Loucy (cell line): ENCODE measurements at regions not wholly inside any gene's neighbourhood (a gene's known extent, or its start where the extent isn't known, plus 50 kb on each side); places are given as distances from the start of the nearest gene placed in this dataset.

Experiments used
- CTCF ChIP-seq: fragments of 200-600 bp; sonication (generic); conservative IDR thresholded peaks from 2 replicates; pipeline ENCODE4 v1.5.1; 2014; ENCODE audit warnings: mild to moderate bottlenecking, antibody characterized with exemption, low read length
- EZH2phosphoT487 ChIP-seq: fragments of 200-600 bp; IDR thresholded peaks from 2 replicates; pipeline ENCODE4 v1.6.1; 2018; ENCODE audit warnings: antibody characterized with exemption, mild to moderate bottlenecking, moderate library complexity, borderline replicate concordance

DNA sequence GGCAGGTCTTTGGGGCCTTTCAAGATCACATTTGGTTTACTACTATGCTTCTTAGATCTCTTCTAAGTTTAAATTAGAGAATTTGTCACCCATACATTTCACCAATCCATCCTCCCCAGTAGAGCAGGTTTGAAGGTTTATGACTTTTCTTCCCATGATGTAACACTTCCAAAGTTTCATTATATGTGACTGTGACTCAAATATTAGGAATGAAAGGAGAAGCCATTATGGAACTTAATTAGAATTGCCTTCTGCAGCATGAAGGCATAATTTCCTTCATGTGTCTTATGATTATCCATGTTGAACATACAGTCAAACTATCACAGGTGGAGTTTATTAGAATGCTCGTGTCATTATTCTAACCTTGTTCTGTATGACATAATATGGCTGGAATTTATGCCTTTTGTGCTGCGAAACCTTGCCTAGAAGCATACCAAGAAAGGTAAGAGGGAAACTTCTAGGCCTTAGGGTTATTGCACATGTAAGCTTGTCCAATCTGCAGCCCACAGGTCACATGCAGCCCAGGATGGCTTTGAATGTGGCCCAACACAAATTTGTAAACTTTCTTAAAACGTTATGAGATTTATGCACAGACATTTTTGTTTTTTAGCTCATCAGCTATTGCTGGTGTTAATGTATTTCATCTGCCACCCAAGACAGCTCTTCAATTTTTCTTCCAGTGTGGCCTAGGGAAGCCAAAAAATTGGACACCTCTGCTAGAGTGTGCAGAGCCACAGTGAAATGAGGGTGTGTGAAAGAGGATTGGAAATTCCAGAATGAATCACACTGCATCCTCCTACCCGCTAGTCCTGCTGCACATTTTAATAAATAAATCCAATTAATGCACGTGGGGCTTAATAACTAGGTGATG, 133.6 kb downstream of the TMEM26 start:
- no peak for TF ChIP-seq CTCF
- no peak for TF ChIP-seq EZH2phosphoT487
